Liver (tissue), 8 donors: ENCODE measurements at regions not wholly inside any gene's neighbourhood (a gene's known extent, or its start where the extent isn't known, plus 50 kb on each side); places are given as distances from the start of the nearest gene placed in this dataset.
A peak's percentile ranks its signal among the peaks of the same experiment; 100 is the strongest.

Experiments used
- DNase-seq: peaks from one replicate; pipeline ENCODE4 v3.0.0-alpha.2; 2017; ENCODE audit warnings: low spot score
- H3K27ac ChIP-seq, 2 donors: one replicate each; pipeline ENCODE4 v1.7.0; 2013; ENCODE audit warnings: inconsistent platforms in 2 of 2, low read length in 2 of 2, control low read depth in 1 of 2, low read depth in 1 of 2, mild to moderate bottlenecking in 1 of 2
- H3K27me3 ChIP-seq, 4 donors: one replicate each; pipeline versions ENCODE4 v1.6.1 to v1.7.0; 2013; ENCODE audit warnings: low read length in 3 of 4, inconsistent platforms in 1 of 4, mild to moderate bottlenecking in 1 of 4, moderate library complexity in 1 of 4; ENCODE audit not compliant: control insufficient read depth in 4 of 4, insufficient read depth in 4 of 4
- H3K36me3 ChIP-seq, 4 donors: one replicate each; pipeline versions ENCODE4 v1.6.1 to v1.7.0; 2013; ENCODE audit warnings: low read length in 3 of 4, mild to moderate bottlenecking in 3 of 4, low read depth in 1 of 4, moderate library complexity in 1 of 4; ENCODE audit not compliant: control insufficient read depth in 4 of 4, insufficient read depth in 3 of 4
- H3K4me1 ChIP-seq, 4 donors: one replicate each; pipeline versions ENCODE4 v1.6.1 to v1.7.0; 2013; ENCODE audit warnings: low read length in 3 of 4, mild to moderate bottlenecking in 3 of 4, moderate library complexity in 1 of 4; ENCODE audit not compliant: control insufficient read depth in 4 of 4, insufficient read depth in 4 of 4
- H3K4me3 ChIP-seq, 3 donors: one replicate each; pipeline versions ENCODE4 v1.6.1 to v1.7.0; 2013; ENCODE audit warnings: low read length in 3 of 3, control low read depth in 1 of 3, low read depth in 1 of 3, mild to moderate bottlenecking in 1 of 3
- H3K9ac ChIP-seq, 2 donors: one replicate each; pipeline ENCODE4 v1.7.0; 2013; ENCODE audit warnings: low read length in 2 of 2, mild to moderate bottlenecking in 2 of 2, moderate library complexity in 2 of 2, control low read depth in 1 of 2, low read depth in 1 of 2
- H3K9me3 ChIP-seq, 4 donors: one replicate each; pipeline versions ENCODE4 v1.6.1 to v1.7.0; 2013; ENCODE audit warnings: low read length in 3 of 4; ENCODE audit not compliant: control insufficient read depth in 4 of 4
- EGR1 ChIP-seq, 2 donors: IDR thresholded peaks; 2 replicates each; pipeline ENCODE4 v1.6.1; 2016 to 2018; ENCODE audit warnings: antibody characterized with exemption in 2 of 2, low read depth in 2 of 2
- FOXA1 ChIP-seq: IDR thresholded peaks from 2 replicates; pipeline ENCODE4 v1.6.1; 2016; ENCODE audit warnings: antibody characterized with exemption
- FOXA2 ChIP-seq: IDR thresholded peaks from 2 replicates; pipeline ENCODE4 v1.6.1; 2016; ENCODE audit warnings: antibody characterized with exemption
- GABPA ChIP-seq, 2 donors: IDR thresholded peaks in 1 of 2; conservative IDR thresholded peaks in 1 of 2; 2 replicates each; pipeline ENCODE4 v1.6.1; 2016; ENCODE audit warnings: antibody characterized with exemption in 2 of 2, mild to moderate bottlenecking in 1 of 2, moderate library complexity in 1 of 2
- HNF4A ChIP-seq, 2 donors: conservative IDR thresholded peaks; 2 replicates each; pipeline ENCODE4 v1.6.1; 2016; ENCODE audit warnings: antibody characterized with exemption in 2 of 2, mild to moderate bottlenecking in 2 of 2
- HNF4G ChIP-seq: IDR thresholded peaks from 2 replicates; pipeline ENCODE4 v1.6.1; 2016; ENCODE audit warnings: antibody characterized with exemption
- JUND ChIP-seq, 2 donors: IDR thresholded peaks; 2 replicates each; pipeline ENCODE4 v1.6.1; 2016; ENCODE audit warnings: antibody characterized with exemption in 2 of 2
- NR2F2 ChIP-seq: IDR thresholded peaks from 2 replicates; pipeline ENCODE4 v1.6.1; 2016; ENCODE audit warnings: antibody characterized with exemption
- RAD21 ChIP-seq, 2 donors: IDR thresholded peaks; 2 replicates each; pipeline ENCODE4 v1.6.1; 2016; ENCODE audit warnings: antibody characterized with exemption in 2 of 2, mild to moderate bottlenecking in 2 of 2
- RXRA ChIP-seq, 2 donors: IDR thresholded peaks; 2 replicates each; pipeline ENCODE4 v1.6.1; 2017 to 2018; ENCODE audit warnings: antibody characterized with exemption in 2 of 2, mild to moderate bottlenecking in 1 of 2
- SP1 ChIP-seq: IDR thresholded peaks from 2 replicates; pipeline ENCODE4 v1.6.1; 2018; ENCODE audit warnings: antibody characterized with exemption, mild to moderate bottlenecking
- TAF1 ChIP-seq: conservative IDR thresholded peaks from 2 replicates; pipeline ENCODE4 v1.6.1; 2016; ENCODE audit warnings: antibody characterized with exemption, mild to moderate bottlenecking
- YY1 ChIP-seq: IDR thresholded peaks from 2 replicates; pipeline ENCODE4 v1.6.1; 2016; ENCODE audit warnings: antibody characterized with exemption, mild to moderate bottlenecking
- WGBS: extraction: QIAGEN DNeasy Blood & Tissue Kit; methylation state at CpG from one replicate; pipeline ENCODE4 v1.1.7; 2013; 5-methylcytosine and 5-hydroxymethylcytosine counted together
- TF ChIP-seq, protein P1 (sequence below): IDR thresholded peaks from 2 replicates; pipeline ENCODE4 v1.6.1; 2016; ENCODE audit warnings: antibody characterized with exemption
- TF ChIP-seq, protein P2 (sequence below): IDR thresholded peaks from 2 replicates; pipeline ENCODE4 v1.6.1; 2016; ENCODE audit warnings: antibody characterized with exemption, mild to moderate bottlenecking
- TF ChIP-seq, protein P3 (sequence below): fragments of 150-350 bp; IDR thresholded peaks from 2 replicates; pipeline ENCODE4 v1.5.1; 2017; ENCODE audit warnings: improper control_type of control experiment, low read depth, low read length; ENCODE audit not compliant: missing input control
- TF ChIP-seq, protein P4 (sequence below): IDR thresholded peaks from 2 replicates; pipeline ENCODE4 v1.6.1; 2016; ENCODE audit warnings: antibody characterized with exemption
- TF ChIP-seq, protein P5 (sequence below): IDR thresholded peaks from 2 replicates; pipeline ENCODE4 v1.6.1; 2016; ENCODE audit warnings: antibody characterized with exemption
- donor health status: healthy.
- donor health status: healthy.
- donor health status: healthy.
- donor health status: healthy.
- donor health status: healthy.

DNA sequence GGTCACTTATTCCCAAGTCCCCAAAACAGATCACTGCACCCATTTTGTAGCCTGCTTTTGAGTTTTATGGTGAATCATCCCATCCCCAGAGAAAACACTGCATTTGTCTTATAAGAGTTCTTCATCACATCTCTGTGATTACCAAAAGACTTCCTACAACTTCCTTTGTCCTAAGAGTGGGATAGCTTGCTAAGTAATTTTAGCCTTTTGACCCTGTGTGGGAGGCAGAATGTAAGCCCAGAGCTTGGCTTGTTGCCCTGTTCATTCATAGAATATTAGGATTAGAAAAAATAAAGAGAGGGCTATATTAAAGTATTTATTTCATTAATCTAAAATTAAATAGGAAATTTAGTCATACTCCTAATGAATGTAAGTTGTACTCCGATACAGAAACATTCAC is 213.3 kb downstream of the MZT1 start:
- H3K27me3 ChIP-seq = no peaks in the 10 kb centered on the region
- H3K9ac ChIP-seq = no peak overlapping the region
- TF ChIP-seq RXRA (IDR thresholded peaks at IDR 0.05) (no peak), HNF4G (no peak), NR2F2 (no peak), TAF1 (no peak), SP1 (no peak), YY1 (no peak), EGR1 (IDR thresholded peaks at IDR 0.05; ENCODE audit: low read depth in 2 of 2) (no peak), HNF4A (conservative IDR thresholded peaks at IDR 0.05) (no peak), FOXA2 (no peak), JUND (IDR thresholded peaks at IDR 0.05) (no peak), RAD21 (IDR thresholded peaks at IDR 0.05) (no peak), GABPA (IDR thresholded peaks at IDR 0.05 in 1 of 2, conservative IDR thresholded peaks at IDR 0.05 in 1 of 2) (no peak)
- TF ChIP-seq, protein P1, sequence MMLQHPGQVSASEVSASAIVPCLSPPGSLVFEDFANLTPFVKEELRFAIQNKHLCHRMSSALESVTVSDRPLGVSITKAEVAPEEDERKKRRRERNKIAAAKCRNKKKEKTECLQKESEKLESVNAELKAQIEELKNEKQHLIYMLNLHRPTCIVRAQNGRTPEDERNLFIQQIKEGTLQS = no peak
- TF ChIP-seq, protein P2, sequence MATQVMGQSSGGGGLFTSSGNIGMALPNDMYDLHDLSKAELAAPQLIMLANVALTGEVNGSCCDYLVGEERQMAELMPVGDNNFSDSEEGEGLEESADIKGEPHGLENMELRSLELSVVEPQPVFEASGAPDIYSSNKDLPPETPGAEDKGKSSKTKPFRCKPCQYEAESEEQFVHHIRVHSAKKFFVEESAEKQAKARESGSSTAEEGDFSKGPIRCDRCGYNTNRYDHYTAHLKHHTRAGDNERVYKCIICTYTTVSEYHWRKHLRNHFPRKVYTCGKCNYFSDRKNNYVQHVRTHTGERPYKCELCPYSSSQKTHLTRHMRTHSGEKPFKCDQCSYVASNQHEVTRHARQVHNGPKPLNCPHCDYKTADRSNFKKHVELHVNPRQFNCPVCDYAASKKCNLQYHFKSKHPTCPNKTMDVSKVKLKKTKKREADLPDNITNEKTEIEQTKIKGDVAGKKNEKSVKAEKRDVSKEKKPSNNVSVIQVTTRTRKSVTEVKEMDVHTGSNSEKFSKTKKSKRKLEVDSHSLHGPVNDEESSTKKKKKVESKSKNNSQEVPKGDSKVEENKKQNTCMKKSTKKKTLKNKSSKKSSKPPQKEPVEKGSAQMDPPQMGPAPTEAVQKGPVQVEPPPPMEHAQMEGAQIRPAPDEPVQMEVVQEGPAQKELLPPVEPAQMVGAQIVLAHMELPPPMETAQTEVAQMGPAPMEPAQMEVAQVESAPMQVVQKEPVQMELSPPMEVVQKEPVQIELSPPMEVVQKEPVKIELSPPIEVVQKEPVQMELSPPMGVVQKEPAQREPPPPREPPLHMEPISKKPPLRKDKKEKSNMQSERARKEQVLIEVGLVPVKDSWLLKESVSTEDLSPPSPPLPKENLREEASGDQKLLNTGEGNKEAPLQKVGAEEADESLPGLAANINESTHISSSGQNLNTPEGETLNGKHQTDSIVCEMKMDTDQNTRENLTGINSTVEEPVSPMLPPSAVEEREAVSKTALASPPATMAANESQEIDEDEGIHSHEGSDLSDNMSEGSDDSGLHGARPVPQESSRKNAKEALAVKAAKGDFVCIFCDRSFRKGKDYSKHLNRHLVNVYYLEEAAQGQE = no peak
- TF ChIP-seq, protein P3, sequence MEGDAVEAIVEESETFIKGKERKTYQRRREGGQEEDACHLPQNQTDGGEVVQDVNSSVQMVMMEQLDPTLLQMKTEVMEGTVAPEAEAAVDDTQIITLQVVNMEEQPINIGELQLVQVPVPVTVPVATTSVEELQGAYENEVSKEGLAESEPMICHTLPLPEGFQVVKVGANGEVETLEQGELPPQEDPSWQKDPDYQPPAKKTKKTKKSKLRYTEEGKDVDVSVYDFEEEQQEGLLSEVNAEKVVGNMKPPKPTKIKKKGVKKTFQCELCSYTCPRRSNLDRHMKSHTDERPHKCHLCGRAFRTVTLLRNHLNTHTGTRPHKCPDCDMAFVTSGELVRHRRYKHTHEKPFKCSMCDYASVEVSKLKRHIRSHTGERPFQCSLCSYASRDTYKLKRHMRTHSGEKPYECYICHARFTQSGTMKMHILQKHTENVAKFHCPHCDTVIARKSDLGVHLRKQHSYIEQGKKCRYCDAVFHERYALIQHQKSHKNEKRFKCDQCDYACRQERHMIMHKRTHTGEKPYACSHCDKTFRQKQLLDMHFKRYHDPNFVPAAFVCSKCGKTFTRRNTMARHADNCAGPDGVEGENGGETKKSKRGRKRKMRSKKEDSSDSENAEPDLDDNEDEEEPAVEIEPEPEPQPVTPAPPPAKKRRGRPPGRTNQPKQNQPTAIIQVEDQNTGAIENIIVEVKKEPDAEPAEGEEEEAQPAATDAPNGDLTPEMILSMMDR = no peak
- TF ChIP-seq, protein P4, sequence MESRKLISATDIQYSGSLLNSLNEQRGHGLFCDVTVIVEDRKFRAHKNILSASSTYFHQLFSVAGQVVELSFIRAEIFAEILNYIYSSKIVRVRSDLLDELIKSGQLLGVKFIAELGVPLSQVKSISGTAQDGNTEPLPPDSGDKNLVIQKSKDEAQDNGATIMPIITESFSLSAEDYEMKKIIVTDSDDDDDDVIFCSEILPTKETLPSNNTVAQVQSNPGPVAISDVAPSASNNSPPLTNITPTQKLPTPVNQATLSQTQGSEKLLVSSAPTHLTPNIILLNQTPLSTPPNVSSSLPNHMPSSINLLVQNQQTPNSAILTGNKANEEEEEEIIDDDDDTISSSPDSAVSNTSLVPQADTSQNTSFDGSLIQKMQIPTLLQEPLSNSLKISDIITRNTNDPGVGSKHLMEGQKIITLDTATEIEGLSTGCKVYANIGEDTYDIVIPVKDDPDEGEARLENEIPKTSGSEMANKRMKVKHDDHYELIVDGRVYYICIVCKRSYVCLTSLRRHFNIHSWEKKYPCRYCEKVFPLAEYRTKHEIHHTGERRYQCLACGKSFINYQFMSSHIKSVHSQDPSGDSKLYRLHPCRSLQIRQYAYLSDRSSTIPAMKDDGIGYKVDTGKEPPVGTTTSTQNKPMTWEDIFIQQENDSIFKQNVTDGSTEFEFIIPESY = no peak
- TF ChIP-seq, protein P5, sequence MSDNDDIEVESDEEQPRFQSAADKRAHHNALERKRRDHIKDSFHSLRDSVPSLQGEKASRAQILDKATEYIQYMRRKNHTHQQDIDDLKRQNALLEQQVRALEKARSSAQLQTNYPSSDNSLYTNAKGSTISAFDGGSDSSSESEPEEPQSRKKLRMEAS = no peak
- H3K4me3 ChIP-seq = no peak overlapping the region
- no peaks in the 10 kb centered on the region for H3K36me3 ChIP-seq
- DNase-seq = no peak
- no peak overlapping the region for H3K27ac ChIP-seq
- H3K9me3 ChIP-seq = no peaks in the 10 kb centered on the region
- WGBS = 1% methylated on average over 1 of the region's 1 CpG
- H3K4me1 ChIP-seq = no peaks in the 10 kb centered on the region

DNA sequence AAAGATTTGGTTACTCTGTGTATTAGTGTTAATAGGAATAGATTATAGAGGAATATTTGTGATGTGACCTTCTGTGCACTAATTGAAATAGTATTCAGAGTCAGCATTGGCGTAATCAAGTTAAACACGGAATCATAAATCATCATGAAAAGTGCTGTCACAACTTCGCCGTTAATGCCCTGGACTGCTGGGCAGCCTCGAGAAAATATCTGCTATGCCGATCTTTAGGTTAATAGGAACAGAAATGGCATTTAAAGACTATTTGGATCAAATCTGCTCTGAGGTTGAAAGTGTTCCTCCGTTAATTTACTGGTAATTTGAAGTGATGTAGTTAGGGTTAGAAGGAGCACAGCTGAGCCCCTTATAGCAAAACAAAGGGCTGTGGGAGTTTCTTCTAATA is 219.0 kb downstream of the MZT1 start:
- peaks cover 0 to 8% (median 2%) of the 10 kb centered on the region in 4 donors for H3K4me1 ChIP-seq
- H3K36me3 ChIP-seq = no peaks in the 10 kb centered on the region
- peak overlapping the region; percentile 46 to 67 (median 60) for H3K4me3 ChIP-seq
- TF ChIP-seq, protein P4 = no peak
- no peak for TF ChIP-seq TAF1
- no peak for TF ChIP-seq RAD21 (IDR thresholded peaks at IDR 0.05)
- no peak for TF ChIP-seq FOXA1
- TF ChIP-seq, protein P1 = no peak
- TF ChIP-seq, protein P5 = no peak
- no peak for TF ChIP-seq EGR1 (IDR thresholded peaks at IDR 0.05; ENCODE audit: low read depth in 2 of 2)
- no peak for TF ChIP-seq FOXA2
- no peak for TF ChIP-seq YY1
- H3K27me3 ChIP-seq = no peaks in the 10 kb centered on the region
- H3K27ac ChIP-seq = no peak overlapping the region
- DNase-seq = no peak
- WGBS = 87% methylated on average over 7 of the region's 7 CpGs
- H3K9me3 ChIP-seq = no peaks in the 10 kb centered on the region
- peak overlapping the region in 1 of 2 donors; percentile 42 for H3K9ac ChIP-seq
